Muscle layer of duodenum (tissue), 2 donors: ENCODE measurements at regions not wholly inside any gene's neighbourhood (a gene's known extent, or its start where the extent isn't known, plus 50 kb on each side); places are given as distances from the start of the nearest gene placed in this dataset.
"Not testable (repeated sequence)": the region's sequence is repeated elsewhere in the genome, so short reads cannot be mapped to it uniquely, and the experiment has no call there.

Experiments used
- H3K27ac ChIP-seq: one replicate; pipeline ENCODE4 v1.7.0; 2013; ENCODE audit warnings: mild to moderate bottlenecking, low read length
- H3K27me3 ChIP-seq: one replicate; pipeline ENCODE4 v1.7.0; 2013; ENCODE audit warnings: low read depth, mild to moderate bottlenecking, control low read depth, low read length
- H3K36me3 ChIP-seq, 2 donors: one replicate each; pipeline ENCODE4 v1.7.0; 2013; ENCODE audit warnings: low read length in 2 of 2, control low read depth in 1 of 2, mild to moderate bottlenecking in 1 of 2; ENCODE audit not compliant: insufficient read depth in 2 of 2, control insufficient read depth in 1 of 2
- H3K4me1 ChIP-seq, 2 donors: one replicate each; pipeline ENCODE4 v1.7.0; 2013; ENCODE audit warnings: low read length in 2 of 2, mild to moderate bottlenecking in 2 of 2, control low read depth in 1 of 2, moderate library complexity in 1 of 2; ENCODE audit not compliant: insufficient read depth in 2 of 2, control insufficient read depth in 1 of 2
- H3K4me3 ChIP-seq, 2 donors: one replicate each; pipeline ENCODE4 v1.7.0; 2013; ENCODE audit warnings: low read length in 2 of 2, low read depth in 1 of 2, mild to moderate bottlenecking in 1 of 2
- H3K9me3 ChIP-seq, 2 donors: one replicate each; pipeline ENCODE4 v1.7.0; 2013; ENCODE audit warnings: low read length in 2 of 2, control low read depth in 1 of 2, mild to moderate bottlenecking in 1 of 2; ENCODE audit not compliant: control insufficient read depth in 1 of 2
- donor health status: healthy.

DNA sequence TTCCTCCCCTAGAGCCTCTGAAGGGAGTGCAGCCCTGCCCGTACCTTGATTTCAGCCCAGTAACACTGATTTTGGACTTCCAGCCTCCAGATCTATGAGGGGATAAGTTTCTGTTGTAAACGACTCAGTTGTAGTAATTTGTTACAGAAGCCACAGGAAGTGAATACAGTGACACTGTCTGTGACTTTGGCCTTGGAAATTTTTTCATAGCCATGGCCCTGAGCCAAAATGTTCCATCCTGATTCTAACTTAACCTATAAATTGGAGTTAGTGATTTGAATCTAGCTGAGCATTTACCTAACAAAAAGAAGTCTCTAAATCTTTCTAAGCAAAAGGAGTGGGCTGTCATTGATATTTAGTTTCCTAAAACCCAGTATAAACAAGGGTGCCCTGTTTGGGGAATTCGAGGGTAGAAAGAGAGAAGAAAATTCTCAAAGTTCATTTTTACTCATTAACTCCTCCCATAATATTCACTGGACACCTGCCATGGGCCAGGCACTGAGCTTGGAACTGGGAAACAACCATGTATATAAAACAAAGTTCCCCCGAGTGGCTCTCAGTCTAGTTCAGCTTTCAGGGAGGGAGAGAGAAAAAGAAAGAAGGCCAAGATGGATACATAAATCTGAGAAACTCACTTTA is 162.3 kb downstream of the SKIDA1 start:
- no peaks in the 10 kb centered on the region for H3K9me3 ChIP-seq
- H3K36me3 ChIP-seq, result no peaks in the 10 kb centered on the region
- peaks cover 0 to 5% of the 10 kb centered on the region in 2 donors for H3K4me1 ChIP-seq
- H3K27me3 ChIP-seq, result no peaks in the 10 kb centered on the region
- no peak overlapping the region for H3K27ac ChIP-seq
- no peak overlapping the region for H3K4me3 ChIP-seq

DNA sequence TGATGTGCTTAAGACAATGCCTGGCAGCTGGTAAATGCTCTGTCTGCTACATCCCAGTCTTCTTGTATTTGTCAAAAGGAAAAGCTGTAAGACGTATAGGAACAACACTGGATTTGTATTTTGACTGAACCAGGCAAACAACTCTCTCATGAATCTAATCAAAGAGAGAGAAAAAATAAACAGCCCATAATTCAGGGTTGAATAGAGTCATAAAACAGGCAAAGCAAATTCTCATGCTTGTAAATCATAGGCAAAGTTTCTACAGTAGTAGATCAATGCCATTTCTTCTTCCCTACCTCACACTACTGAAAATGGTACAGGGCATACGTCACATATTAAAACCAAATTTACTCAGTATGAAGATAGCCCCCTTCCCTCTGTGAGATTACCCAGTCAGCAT is 166.3 kb downstream of the SKIDA1 start:
- H3K27me3 ChIP-seq, result no peaks in the 10 kb centered on the region
- no peaks in the 10 kb centered on the region for H3K36me3 ChIP-seq
- no peak overlapping the region for H3K27ac ChIP-seq
- H3K4me3 ChIP-seq, result no peak overlapping the region
- H3K4me1 ChIP-seq, result peaks cover 0 to 5% of the 10 kb centered on the region in 2 donors
- H3K9me3 ChIP-seq, result no peaks in the 10 kb centered on the region

DNA sequence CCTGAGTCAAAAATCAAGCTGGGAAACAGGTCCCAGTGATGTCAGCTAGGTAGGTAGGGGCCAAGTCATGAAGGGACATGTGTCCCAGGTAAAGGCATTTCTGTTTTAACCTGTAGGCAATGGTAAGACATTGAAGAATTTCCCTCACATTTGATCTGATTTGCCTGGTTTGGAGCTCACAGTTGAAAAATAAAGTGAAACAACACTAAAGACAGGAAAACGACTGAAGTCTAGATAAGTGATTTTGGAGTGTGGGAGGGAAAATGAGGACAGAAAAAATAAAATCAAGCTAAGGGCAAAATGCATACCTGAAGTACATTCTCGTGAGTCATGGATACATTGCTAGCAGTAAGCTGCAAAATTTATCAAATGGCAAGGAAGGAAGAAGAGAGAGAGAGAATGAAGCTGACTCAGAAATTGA is 169.9 kb downstream of the SKIDA1 start:
- Histone ChIP-seq H3K27me3 (no peaks in the 10 kb centered on the region), H3K4me3 (no peak overlapping the region), H3K36me3 (no peaks in the 10 kb centered on the region), H3K4me1 (no peaks in the 10 kb centered on the region), H3K9me3 (no peaks in the 10 kb centered on the region), H3K27ac (no peak overlapping the region)

DNA sequence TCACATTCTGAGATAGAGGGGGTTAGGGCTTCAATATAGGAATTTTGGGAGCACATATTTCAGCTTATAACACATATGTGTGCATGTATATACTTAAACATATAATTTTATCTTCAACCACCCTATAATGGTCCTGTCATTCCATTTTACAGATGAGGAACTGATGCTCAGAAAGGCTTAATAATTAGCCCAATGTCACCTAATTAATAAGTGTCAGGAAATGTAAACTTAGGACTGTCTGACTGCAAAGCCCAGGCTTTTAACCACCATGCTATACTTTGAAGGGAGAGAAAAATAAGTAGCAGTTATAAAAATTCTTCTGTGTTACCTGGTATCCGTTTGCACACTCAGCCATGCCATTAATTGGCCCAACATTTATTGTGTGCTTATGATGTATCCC is 172.6 kb downstream of the SKIDA1 start:
- Histone ChIP-seq H3K4me1 (peaks cover 0 to 8% of the 10 kb centered on the region in 2 donors), H3K36me3 (no peaks in the 10 kb centered on the region), H3K27ac (no peak overlapping the region), H3K27me3 (no peaks in the 10 kb centered on the region), H3K9me3 (no peaks in the 10 kb centered on the region), H3K4me3 (no peak overlapping the region)

DNA sequence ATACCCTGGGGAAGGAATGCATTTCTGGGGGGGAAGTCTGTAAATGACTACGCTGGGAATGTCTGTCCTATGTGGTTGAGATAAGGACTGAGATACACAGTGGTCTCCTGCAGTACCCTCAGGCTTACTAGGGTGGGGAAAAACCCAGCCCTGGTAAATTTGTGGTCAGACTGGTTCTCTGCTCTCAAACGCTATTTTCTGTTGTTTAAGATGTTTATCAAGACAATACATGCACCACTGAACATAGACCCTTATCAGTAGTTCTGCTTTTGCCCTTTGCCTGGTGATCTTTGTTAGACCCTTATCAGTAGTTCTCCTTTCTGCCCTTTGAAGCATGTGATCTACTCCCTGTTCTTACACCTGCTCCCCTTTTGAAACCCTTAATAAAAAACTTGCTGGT is 173.9 kb downstream of the SKIDA1 start:
- H3K36me3 ChIP-seq, H3K4me1 ChIP-seq, H3K27me3 ChIP-seq, H3K27ac ChIP-seq, H3K9me3 ChIP-seq, H3K4me3 ChIP-seq: not testable (repeated sequence)

DNA sequence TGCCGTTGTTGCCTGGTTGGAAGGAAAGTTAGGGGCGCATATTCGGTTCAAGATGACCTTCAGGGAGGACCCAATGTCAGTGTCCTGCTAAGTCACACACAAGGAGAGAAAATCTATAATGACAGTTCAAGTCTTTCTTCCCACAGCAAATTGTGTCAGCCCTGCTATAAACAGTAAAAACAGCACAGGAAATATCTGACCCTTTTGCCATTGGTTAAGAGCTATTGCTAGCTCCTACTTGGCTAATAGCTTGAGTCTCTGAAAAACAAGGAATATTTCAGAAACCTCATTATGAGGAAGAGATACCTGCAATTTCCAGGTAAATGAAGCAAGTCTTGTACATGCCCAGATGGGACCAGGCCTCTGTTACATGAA is 175.6 kb downstream of the SKIDA1 start:
- Histone ChIP-seq H3K27me3 (no peaks in the 10 kb centered on the region), H3K4me3 (no peak overlapping the region), H3K9me3 (no peaks in the 10 kb centered on the region), H3K36me3 (no peaks in the 10 kb centered on the region), H3K27ac (no peak overlapping the region), H3K4me1 (peaks cover 0 to 8% of the 10 kb centered on the region in 2 donors)

DNA sequence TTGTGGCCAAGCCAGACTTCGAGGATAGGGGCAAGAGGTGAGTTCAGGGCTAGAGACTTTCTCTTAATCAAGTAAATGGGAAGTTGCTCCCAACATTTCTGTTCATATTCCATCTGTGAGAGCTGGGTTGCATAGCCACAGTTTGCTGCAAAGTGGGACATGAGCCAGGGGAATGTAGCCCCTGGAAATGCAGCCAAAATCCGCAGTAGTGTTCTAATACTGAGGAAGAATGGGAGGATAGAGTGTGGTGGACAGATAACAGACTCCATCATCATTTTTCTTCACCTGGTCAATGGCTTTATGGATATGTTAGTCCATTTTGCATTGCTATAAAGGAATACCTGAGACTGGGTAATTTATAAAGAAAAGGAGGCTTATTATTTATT is 177.7 kb downstream of the SKIDA1 start:
- Histone ChIP-seq H3K27ac (no peak overlapping the region), H3K4me1 (peaks cover 0 to 8% of the 10 kb centered on the region in 2 donors), H3K36me3 (no peaks in the 10 kb centered on the region), H3K27me3 (no peaks in the 10 kb centered on the region), H3K4me3 (no peak overlapping the region), H3K9me3 (no peaks in the 10 kb centered on the region)

DNA sequence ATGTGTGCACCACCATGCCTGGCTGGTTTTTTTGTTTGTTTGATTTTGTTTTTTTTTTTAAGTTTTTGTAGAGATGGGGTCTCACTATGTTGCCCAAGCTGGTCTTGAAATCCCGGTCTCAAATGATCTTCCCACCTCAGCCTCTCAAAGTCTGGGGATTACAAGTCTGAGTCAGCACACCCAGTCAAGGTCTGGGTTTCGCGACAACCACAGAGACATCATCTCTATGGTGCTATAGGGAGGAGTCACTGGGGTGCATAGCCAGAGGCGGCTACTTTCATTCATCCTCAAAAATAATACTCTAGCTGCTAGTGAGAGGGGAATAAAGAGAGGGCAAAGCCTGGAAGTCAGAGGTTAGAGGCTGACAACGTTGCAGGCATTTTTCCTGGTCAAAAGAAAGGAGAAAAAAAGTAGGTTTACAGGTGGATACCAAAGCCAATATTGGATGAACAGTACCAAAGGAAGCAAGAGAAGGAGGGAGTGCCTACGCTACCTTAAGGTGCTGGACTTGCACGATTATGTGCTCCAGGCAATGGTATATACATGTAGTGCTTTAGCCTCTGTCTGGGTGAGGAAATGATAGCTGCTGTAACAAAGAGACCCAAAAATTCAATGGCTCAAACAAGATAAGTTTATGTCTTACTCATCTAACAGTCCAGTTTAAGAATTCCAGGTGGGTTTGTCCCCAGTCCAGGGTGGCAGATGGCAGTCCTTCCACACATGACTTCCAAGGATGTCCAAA is 178.3 kb downstream of the SKIDA1 start:
- H3K9me3 ChIP-seq, result no peaks in the 10 kb centered on the region
- H3K4me1 ChIP-seq, result peaks cover 0 to 8% of the 10 kb centered on the region in 2 donors
- H3K27ac ChIP-seq, result no peak overlapping the region

DNA sequence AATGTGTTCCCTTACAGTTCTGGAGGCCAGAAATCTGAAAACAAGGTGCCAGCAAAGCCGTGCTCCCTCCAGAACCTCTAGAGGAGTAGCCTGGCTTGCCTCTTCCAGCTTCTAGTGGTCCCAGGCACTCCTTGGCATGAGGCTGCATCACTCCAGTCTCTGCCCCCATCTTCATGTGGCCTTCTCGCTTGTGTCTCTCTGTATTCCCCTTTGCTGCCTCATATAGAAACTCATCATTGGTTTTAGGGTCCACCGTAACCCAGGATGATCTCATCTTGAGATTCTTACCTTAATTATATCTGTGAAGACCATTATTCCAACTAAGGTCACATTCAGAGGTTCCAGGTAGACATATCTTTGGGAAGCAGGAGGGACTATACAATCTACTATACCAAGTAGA is 182.4 kb downstream of the SKIDA1 start:
- no peaks in the 10 kb centered on the region for H3K4me1 ChIP-seq
- no peak overlapping the region for H3K27ac ChIP-seq
- no peaks in the 10 kb centered on the region for H3K27me3 ChIP-seq
- no peaks in the 10 kb centered on the region for H3K9me3 ChIP-seq
- H3K4me3 ChIP-seq, result no peak overlapping the region
- H3K36me3 ChIP-seq, result no peaks in the 10 kb centered on the region

More for the DNA sequence above, 178.3 kb downstream of the SKIDA1 start:
- no peak overlapping the region for H3K4me3 ChIP-seq
- H3K27me3 ChIP-seq, result no peaks in the 10 kb centered on the region
- no peaks in the 10 kb centered on the region for H3K36me3 ChIP-seq

DNA sequence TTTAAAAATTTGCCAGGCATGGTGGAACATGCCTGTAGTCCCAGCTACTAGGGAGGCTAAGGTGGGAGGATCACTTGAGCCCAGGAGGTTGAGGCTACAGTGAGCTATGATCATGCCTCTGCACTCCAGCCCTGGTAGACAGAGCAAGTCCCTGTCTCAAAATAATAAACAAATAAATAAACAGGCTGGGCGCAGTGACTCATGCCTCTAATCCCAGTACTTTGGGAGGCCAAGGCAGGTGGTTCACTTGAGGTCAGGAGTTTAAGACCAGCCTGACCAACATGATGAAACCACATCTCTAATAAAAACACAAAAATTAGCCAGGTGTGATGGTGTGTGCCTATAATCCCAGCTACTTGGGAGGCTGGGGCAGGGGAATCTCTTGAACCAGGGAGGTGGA is 183.0 kb downstream of the SKIDA1 start:
- H3K27ac ChIP-seq, H3K4me3 ChIP-seq, H3K9me3 ChIP-seq, H3K4me1 ChIP-seq, H3K36me3 ChIP-seq, H3K27me3 ChIP-seq: not testable (repeated sequence)

DNA sequence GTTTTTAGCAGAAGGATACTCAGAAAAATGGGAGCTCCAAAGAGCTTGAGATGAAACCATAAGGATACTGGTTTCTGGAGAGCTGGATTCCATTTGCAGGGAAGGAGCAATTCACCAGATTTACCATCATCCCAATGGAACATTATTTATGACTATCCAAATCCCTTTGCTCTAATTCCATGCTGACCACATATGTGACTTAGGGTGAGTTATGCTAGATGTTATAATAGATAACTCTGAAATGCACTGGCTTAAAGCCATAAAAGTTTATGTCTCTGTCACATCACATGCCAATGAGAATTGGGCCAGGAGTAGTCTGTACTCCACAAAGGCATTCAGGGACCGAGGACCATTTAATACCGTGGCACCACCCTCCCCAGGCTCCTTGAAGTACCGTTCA is 185.2 kb downstream of the SKIDA1 start:
- Histone ChIP-seq H3K27me3 (no peaks in the 10 kb centered on the region), H3K9me3 (no peaks in the 10 kb centered on the region), H3K27ac (no peak overlapping the region), H3K36me3 (no peaks in the 10 kb centered on the region), H3K4me1 (peaks cover 0 to 3% of the 10 kb centered on the region in 2 donors), H3K4me3 (no peak overlapping the region)
